GM12891 (cell line): ENCODE measurements at regions not wholly inside any gene's neighbourhood (a gene's known extent, or its start where the extent isn't known, plus 50 kb on each side); places are given as distances from the start of the nearest gene placed in this dataset.

ENCODE experiments used
- PAX5 ChIP-seq: IDR thresholded peaks from 2 replicates; pipeline ENCODE4 v1.6.1; 2011; ENCODE audit warnings: low read length, moderate library complexity, mild to moderate bottlenecking; ENCODE audit not compliant: insufficient read depth, severe bottlenecking
- POLR2A ChIP-seq: IDR thresholded peaks from 2 replicates; pipeline ENCODE4 v1.6.1; 2011; ENCODE audit warnings: low read depth, low read length, control low read depth
- POLR2AphosphoS5 ChIP-seq: IDR thresholded peaks from 2 replicates; pipeline ENCODE4 v1.6.1; 2011; ENCODE audit warnings: low read depth, low read length, control low read depth
- SPI1 ChIP-seq: IDR thresholded peaks from 2 replicates; pipeline ENCODE4 v1.6.1; 2011; ENCODE audit warnings: low read depth, low read length, control low read depth
- TAF1 ChIP-seq: IDR thresholded peaks from 2 replicates; pipeline ENCODE4 v1.6.1; 2011; ENCODE audit warnings: low read depth, low read length, control low read depth

- TF ChIP-seq POLR2A: no peak
- no peak for TF ChIP-seq POLR2AphosphoS5
- TF ChIP-seq PAX5: no peak
- TF ChIP-seq TAF1: no peak
- no peak for TF ChIP-seq SPI1
These were observed 172.2 kb upstream of the TECRL start for GRCh38 chr4:64581422-64581821.
